HG02798 (cell line): ENCODE measurements at regions not wholly inside any gene's neighbourhood (a gene's known extent, or its start where the extent isn't known, plus 50 kb on each side); places are given as distances from the start of the nearest gene placed in this dataset.

Source experiments
- ATAC-seq: cut with Tn5 transposase; IDR thresholded peaks from one replicate; pipeline ENCODE4 v1.9.1; 2021; ENCODE audit warnings: mild to moderate bottlenecking; ENCODE audit not compliant: unreplicated experiment, poor library complexity

DNA sequence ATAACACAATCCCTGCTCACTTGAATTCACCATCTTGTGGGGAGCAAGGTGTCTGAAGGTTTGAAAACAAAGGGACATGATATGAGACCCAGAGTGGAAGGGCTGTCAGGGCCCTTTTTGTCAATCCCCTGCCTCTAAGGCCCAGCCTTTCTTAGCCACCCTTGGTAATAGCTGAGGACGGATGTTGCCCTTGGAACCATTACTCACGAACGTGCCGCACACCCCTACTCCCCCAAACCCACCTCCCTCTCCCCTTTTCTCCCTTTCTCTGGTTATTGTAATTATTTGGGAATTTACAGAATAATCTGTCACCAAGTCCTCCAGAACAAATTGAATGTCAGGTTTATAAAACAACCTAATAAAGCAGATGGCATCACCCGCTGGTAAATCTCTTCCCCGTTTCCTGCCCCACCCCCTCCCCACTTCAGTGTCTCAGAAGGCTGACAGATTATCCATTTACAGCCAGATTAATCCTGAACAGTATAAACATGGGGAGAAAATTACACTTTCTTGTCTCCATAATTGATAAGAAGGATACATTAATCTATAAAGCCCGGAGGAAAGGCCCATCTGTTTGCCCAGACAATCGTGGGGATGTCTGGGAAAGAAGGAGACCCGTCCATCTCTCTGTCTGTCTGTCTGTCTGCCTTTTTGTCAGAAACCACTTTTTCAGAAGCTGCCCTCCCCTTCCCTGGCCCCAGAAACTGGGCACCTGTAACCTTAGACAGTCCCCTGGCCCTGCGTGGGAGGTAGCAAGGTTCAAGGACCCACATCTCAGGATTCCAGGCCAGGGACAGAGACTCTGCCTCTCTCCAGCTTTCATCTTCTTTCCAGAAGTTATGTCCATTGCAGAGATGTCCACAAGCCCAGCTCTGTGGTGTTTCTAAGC is 60.6 kb upstream of the CD34 start:
- ATAC-seq, result no peak

DNA sequence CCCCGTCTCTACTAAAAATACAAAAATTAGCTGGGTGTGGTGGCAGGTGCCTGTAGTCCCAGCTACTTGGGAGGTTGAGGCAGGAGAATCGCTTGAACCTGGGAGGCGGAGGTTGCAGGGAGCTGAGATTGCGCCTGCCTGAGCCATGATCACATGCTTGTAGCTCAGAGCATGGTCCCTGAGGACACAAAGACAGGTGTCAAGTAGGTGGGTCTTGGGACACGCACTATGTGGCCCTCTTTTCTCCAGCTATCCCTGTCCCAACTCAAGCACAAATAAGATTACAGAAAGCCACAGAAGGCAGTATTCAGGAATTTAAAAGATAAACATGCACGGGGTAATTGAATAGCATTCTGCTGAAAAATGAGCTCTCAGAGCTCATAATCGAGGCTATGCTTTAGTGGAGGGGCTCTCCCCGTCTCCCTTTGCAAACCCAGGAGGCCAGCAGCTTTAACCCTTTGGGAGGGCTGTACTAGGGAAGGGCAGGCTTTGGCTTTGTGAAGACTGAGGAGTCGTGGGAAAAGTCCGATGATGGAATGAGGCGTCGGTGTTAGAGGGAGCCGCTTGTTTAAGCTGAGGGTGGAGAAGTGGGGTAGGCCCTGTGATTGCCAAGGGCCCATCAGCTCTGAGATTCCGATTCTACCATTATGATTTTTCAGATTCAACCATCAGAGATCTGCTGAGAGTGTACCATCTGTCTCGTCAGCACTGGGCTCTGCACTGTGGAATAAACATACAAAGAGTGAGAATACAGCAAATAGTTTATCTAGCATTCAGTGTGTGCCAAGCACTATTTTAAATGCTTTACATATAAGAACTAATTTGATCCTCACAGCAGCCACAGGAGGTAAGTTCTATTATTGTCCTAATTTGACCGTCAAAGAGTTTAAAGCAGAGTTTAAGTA is 59.7 kb upstream of the CD34 start:
- no peak for ATAC-seq

DNA sequence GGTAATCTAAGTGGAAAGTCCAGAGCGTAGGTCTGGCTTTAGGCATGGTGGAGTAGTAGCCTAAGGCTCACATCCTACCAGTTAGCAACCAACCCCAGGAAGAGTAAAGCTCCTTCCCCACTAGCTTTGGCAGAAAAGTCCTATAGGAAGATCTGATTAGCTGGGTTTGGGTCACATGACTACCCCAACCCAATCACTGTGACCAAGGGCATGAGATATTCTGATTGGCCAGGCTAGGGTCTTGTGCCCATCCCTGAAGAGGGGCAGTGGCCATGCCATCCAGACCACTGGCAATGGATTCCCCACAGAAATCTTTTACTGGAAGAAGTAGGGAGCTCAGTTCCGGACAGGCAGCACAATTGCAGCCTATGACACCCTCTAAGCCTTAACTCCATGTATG is 58.6 kb upstream of the CD34 start:
- no peak for ATAC-seq

DNA sequence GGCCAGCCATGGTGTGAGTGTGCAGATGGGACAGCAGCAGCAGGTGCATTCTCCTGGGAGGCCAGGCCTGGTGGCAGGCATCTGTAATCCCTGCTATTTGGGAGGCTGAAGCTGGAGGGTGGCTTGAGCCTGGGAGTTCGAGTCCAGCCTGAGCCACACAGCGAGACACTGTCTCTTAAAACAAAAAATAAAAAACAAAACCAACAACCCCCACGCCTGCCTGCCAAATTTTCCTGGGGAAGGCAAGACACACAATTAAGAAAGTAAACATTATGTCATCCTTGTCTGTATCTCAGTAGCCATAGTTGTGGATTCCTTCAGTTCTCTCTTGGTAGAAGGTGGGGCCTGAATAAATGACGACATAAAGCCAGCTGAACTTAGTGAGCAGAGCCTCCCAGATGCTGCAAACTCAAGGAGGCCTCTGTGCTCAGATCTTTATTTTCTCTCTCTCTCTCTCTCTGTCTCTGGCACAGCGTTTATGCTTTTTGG is 57.6 kb upstream of the CD34 start:
- ATAC-seq, result no peak

DNA sequence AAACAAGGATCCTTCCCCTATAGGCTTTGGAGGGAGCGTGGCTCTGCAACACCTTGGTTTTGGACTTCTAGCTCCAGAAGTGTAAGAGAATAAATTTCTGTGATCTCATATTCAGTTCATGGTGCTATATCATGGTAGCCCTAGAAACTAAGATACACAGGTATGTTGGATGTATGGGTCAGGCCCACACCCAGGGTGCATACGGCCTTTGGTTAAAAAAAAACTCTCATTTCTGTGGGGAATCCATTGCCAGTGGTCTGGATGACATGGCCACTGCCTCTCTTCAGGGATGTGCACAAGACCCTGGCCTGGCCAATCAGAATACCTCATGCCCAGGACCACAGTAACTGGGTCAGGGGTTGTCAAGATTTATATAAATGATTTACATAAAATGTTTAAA is 56.8 kb upstream of the CD34 start:
- no peak for ATAC-seq

DNA sequence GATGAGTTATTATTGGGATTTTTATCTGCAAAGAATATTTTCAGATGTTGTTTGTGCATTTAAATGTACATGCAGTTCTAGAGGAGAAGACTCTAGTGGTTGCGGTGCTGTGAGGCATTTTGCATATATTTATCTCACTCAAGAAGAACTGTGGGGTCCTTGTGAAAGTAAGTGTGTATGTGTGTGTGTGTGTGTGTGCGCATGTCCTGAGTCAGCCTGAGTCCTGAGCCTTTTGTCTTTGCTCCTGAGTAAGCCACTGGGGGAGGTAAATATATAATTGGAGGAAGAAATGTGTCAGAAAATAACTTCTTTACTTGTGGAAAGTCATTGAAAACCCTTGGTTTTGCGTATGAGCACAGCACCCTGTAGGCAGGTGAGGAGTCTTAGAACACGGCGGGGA is 55.6 kb upstream of the CD34 start:
- no peak for ATAC-seq

DNA sequence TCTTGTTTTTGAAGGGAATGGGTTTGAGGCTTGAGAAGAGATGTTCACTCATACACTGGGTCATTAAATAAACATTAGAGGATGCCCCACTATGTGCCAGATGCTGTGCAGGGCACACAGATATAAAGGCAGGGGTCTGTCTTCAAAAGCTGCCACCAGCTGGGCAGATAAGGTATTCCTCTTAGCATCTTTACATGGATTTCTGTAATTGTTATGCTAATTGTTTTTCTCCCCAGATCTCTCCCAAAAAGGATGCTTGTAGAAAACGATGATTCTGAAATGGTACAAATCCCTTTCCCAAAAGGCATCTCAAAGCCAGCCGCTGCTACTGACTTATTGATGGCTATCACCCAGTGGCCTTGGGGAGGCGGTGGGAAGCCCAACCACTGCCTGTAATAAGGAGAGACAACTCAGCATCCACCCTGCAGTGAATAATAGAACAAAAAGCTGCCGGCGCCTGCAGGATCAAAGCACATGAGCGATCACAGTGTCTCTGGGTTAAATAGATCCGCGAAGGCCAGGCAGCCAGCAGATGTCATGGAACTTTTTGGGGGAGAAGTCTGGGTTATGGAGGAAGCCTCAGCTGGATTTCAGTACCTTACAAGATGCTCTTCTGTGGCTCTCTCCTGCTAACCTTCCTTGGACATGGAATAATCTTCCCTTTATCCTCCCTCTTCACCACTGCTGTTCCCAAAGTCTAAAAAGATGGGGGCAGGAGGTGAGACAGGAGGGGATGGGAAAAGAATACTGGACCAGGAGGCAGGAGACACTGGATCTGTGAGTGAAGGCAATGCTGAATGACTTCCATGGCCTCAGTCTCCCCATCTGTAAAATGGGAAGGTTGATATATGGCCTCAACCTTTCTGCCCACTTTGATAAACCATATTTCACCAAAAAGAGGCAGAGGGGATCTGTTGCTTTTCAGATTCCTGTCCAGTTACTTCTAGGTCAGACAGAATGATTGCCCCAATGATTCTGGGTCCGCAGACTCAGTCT is 54.8 kb upstream of the CD34 start:
- ATAC-seq, result no peak

DNA sequence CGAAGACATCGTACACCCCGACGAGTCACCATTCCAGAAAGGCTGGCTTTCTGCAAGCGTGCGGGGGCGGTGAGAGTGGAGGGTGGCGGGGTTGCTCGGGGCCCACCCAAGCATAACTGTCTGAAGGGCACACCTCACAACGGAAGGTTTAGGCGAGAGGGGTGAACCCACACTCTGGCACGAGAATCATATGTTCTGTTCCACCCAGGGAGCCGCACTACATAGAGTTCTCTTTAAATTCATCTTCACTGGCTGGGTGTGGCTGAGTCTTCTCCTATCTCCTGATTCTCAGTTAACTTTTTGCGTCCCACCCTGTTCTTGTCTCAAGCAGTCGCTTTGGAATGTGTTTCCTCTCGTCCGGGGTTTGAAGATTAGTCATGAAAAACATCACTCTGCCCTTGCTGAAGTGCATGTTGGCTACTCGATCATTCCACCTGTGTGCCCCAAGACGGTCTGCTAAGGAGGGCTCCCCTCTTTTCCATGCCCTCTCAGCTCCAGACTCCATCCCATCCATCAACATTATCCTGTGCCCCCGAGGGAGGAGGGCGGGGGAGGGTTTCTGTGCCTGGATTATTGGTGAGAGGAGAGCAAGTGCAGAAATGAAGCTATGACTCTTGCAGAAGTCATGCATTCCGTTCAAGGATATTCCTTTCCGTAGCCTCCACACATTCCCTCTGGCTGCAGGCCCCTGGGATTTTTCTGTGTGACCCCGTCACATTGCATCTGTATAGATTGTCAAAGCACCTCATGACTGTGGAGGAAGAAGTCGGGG is 53.5 kb upstream of the CD34 start:
- ATAC-seq, result no peak

DNA sequence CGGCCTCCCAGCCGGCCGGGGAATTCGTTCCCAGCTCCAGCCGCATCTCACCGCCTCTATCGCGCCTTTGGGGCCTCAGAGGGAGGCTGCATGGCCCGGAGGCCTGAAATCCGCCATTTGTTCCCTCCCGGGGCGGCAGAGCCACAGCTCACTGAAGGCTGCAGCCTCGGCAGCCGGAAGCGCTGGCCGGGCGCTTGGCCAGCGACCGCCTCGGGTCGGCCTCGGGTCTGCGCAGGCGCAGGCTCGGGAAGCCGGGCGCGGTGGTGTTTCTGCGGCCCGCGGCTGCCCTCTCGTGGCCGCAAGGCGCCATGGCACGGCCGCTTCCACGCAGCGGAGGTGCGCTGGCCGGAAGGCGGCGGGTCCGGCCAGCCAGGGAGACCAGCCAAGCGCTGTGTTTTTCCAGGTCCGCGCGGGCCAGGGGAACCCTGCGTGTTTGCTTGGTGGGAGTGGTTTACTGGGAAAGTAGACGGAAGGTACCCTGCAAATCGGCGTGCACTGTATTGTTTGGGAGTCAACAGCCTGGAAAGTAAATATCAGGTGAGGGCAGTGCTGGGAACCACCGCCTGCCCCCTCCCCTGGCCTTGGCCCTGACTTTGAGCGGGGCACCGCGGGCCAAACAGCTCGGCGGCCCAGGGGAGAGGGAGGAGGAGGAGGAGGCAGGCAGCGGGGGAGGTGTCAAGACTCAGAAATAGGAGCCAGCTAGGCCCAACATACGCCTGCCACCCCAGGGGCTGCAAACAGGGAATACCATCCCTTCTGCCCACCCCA is 52.7 kb upstream of the CD34 start:
- ATAC-seq, result peak; percentile 93

DNA sequence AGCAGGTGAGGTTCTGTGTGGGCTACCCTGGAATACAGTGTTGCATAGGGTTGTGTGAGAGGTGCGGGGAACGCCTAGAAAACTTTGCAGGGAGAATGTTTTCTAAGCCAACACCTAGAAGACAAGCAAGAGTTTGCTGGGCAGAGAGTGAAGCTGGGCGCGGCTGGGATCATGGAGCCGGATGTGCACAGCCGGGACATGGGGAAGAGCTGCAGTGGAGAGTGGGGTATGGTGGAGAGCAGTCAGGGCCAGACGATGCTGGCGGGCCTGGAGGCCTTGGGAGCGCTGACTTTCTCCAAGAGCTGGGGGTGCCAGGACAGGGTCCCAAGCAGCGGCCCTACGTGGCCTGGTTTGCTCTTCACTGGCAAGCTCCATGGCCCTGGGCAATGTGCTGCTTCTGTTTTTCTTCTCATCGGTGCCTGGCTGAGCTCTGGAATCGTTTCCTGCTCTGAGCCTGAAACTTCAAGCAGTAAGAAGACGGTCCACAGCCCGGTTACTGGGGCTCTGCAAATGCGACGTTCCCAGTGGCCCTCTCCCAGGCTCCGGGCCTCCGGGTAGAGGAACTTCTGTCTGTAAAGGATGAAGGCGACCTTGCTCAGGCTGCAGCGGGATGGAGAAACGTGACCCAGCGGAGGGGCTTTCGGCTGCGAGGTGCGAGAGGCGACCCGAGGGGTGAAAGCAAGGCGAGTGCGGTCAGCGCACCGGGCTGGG is 51.9 kb upstream of the CD34 start:
- ATAC-seq, result no peak
